ENCODE measurements at regions not wholly inside any gene's neighbourhood (a gene's known extent, or its start where the extent isn't known, plus 50 kb on each side); places are given as distances from the start of the nearest gene placed in this dataset.

GRCh38 chr4:181564625-181565024, 678.6 kb upstream of the TENM3 start:
- DNase-seq (ENCODE audit: low read depth), result no peak

- no peak for DNase-seq (ENCODE audit: low read depth)
Observed at GRCh38 chr4:181566490-181566889, 676.7 kb upstream of the TENM3 start.

- DNase-seq (ENCODE audit: low read depth), result no peak
Observed at GRCh38 chr4:181569553-181569952, 673.6 kb upstream of the TENM3 start.

GRCh38 chr4:181578911-181579310, 664.3 kb upstream of the TENM3 start:
- DNase-seq (ENCODE audit: low read depth), result no peak

GRCh38 chr4:181579486-181579885, 663.7 kb upstream of the TENM3 start:
- no peak for DNase-seq (ENCODE audit: low read depth)

GRCh38 chr4:181581983-181582382, 661.2 kb upstream of the TENM3 start:
- no peak for DNase-seq (ENCODE audit: low read depth)

GRCh38 chr4:181582595-181582994, 660.6 kb upstream of the TENM3 start:
- no peak for DNase-seq (ENCODE audit: low read depth)

GRCh38 chr4:181588733-181589302, 654.4 kb upstream of the TENM3 start:
- no peak for DNase-seq (ENCODE audit: low read depth)

- no peak for DNase-seq (ENCODE audit: low read depth)
Observed at GRCh38 chr4:181592221-181592745, 650.9 kb upstream of the TENM3 start.

- no peak for DNase-seq (ENCODE audit: low read depth)
Observed at GRCh38 chr4:181593703-181594102, 649.5 kb upstream of the TENM3 start.

- DNase-seq (ENCODE audit: low read depth), result no peak
Observed at GRCh38 chr4:181594188-181594587, 649.0 kb upstream of the TENM3 start.

- DNase-seq (ENCODE audit: low read depth), result no peak
Observed at GRCh38 chr4:181595716-181596115, 647.5 kb upstream of the TENM3 start.

- DNase-seq (ENCODE audit: low read depth), result no peak
Observed at GRCh38 chr4:181597766-181598165, 645.4 kb upstream of the TENM3 start.

GRCh38 chr4:181599134-181599533, 644.1 kb upstream of the TENM3 start:
- DNase-seq (ENCODE audit: low read depth), result no peak

- DNase-seq (ENCODE audit: low read depth), result no peak
Observed at GRCh38 chr4:181601103-181601502, 642.1 kb upstream of the TENM3 start.

GRCh38 chr4:181604546-181604945, 638.7 kb upstream of the TENM3 start:
- DNase-seq (ENCODE audit: low read depth), result no peak

- DNase-seq (ENCODE audit: low read depth), result no peak
Observed at GRCh38 chr4:181606300-181606699, 636.9 kb upstream of the TENM3 start.

GRCh38 chr4:181608181-181608580, 635.0 kb upstream of the TENM3 start:
- DNase-seq (ENCODE audit: low read depth), result no peak

GRCh38 chr4:181611033-181611711, 632.0 kb upstream of the TENM3 start:
- DNase-seq (ENCODE audit: low read depth), result no peak

GRCh38 chr4:181611946-181612600, 631.1 kb upstream of the TENM3 start:
- no peak for DNase-seq (ENCODE audit: low read depth)

GRCh38 chr4:181613200-181613599, 630.0 kb upstream of the TENM3 start:
- DNase-seq (ENCODE audit: low read depth), result no peak

GRCh38 chr4:181618038-181618618, 625.1 kb upstream of the TENM3 start:
- no peak for DNase-seq (ENCODE audit: low read depth)

GRCh38 chr4:181618896-181619295, 624.3 kb upstream of the TENM3 start:
- DNase-seq (ENCODE audit: low read depth), result no peak
